ENCODE measurements at regions not wholly inside any gene's neighbourhood (a gene's known extent, or its start where the extent isn't known, plus 50 kb on each side); places are given as distances from the start of the nearest gene placed in this dataset.

GRCh38 chr2:12212841-12213597, 466.6 kb downstream of the LPIN1 start:
- no peak for DNase-seq (ENCODE audit: insufficient read length, low spot score, missing footprints)

GRCh38 chr2:12217175-12217574, 470.7 kb downstream of the LPIN1 start:
- H3K27ac ChIP-seq (ENCODE audit: low read depth, low read length) = no peak overlapping the region
- no peaks in the 10 kb centered on the region for H4K20me1 ChIP-seq (ENCODE audit: insufficient read depth, low read length)
- no peak overlapping the region for H2AFZ ChIP-seq (ENCODE audit: low read length)
- H3K4me1 ChIP-seq (ENCODE audit: insufficient read depth, low read length) = no peaks in the 10 kb centered on the region
- H3K9me3 ChIP-seq (ENCODE audit: low read depth, low read length) = no peaks in the 10 kb centered on the region
- H3K36me3 ChIP-seq (ENCODE audit: insufficient read depth, low read length) = no peaks in the 10 kb centered on the region
- no peak for TF ChIP-seq CTCF (IDR thresholded peaks at IDR 0.05; ENCODE audit: extremely low read depth, low read depth, low read length)
- H3K79me2 ChIP-seq (ENCODE audit: insufficient read depth, low read length) = no peaks in the 10 kb centered on the region
- no peak overlapping the region for H3K4me3 ChIP-seq (ENCODE audit: insufficient read depth, low read length)
- H3K4me2 ChIP-seq (ENCODE audit: insufficient read depth, low read length) = no peak overlapping the region
- no peak for DNase-seq (ENCODE audit: insufficient read length, low spot score, missing footprints)
- no peaks in the 10 kb centered on the region for H3K27me3 ChIP-seq (ENCODE audit: insufficient read depth, low read length)

More at GRCh38 chr2:12212841-12213597, 466.6 kb downstream of the LPIN1 start:
- H4K20me1 ChIP-seq (ENCODE audit: insufficient read depth, low read length) = no peaks in the 10 kb centered on the region
- H3K79me2 ChIP-seq (ENCODE audit: insufficient read depth, low read length) = no peaks in the 10 kb centered on the region
- no peak for TF ChIP-seq CTCF (IDR thresholded peaks at IDR 0.05; ENCODE audit: extremely low read depth, low read depth, low read length)
- no peak overlapping the region for H3K27ac ChIP-seq (ENCODE audit: low read depth, low read length)
- H3K4me2 ChIP-seq (ENCODE audit: insufficient read depth, low read length) = no peak overlapping the region
- H3K4me1 ChIP-seq (ENCODE audit: insufficient read depth, low read length) = no peaks in the 10 kb centered on the region
- H2AFZ ChIP-seq (ENCODE audit: low read length) = peak overlapping the region; percentile 36
- no peaks in the 10 kb centered on the region for H3K9me3 ChIP-seq (ENCODE audit: low read depth, low read length)
- H3K4me3 ChIP-seq (ENCODE audit: insufficient read depth, low read length) = no peak overlapping the region
- no peaks in the 10 kb centered on the region for H3K36me3 ChIP-seq (ENCODE audit: insufficient read depth, low read length)
- no peaks in the 10 kb centered on the region for H3K27me3 ChIP-seq (ENCODE audit: insufficient read depth, low read length)

- no peak for TF ChIP-seq CTCF (IDR thresholded peaks at IDR 0.05; ENCODE audit: extremely low read depth, low read depth, low read length)
- H4K20me1 ChIP-seq (ENCODE audit: insufficient read depth, low read length) = no peaks in the 10 kb centered on the region
- H3K79me2 ChIP-seq (ENCODE audit: insufficient read depth, low read length) = no peaks in the 10 kb centered on the region
- H3K4me1 ChIP-seq (ENCODE audit: insufficient read depth, low read length) = no peaks in the 10 kb centered on the region
- no peaks in the 10 kb centered on the region for H3K36me3 ChIP-seq (ENCODE audit: insufficient read depth, low read length)
- H3K4me2 ChIP-seq (ENCODE audit: insufficient read depth, low read length) = no peak overlapping the region
- DNase-seq (ENCODE audit: insufficient read length, low spot score, missing footprints) = no peak
- H3K27ac ChIP-seq (ENCODE audit: low read depth, low read length) = no peak overlapping the region
- H3K4me3 ChIP-seq (ENCODE audit: insufficient read depth, low read length) = no peak overlapping the region
- H3K9me3 ChIP-seq (ENCODE audit: low read depth, low read length) = peaks cover 8% of the 10 kb centered on the region
- H3K27me3 ChIP-seq (ENCODE audit: insufficient read depth, low read length) = no peaks in the 10 kb centered on the region
- no peak overlapping the region for H2AFZ ChIP-seq (ENCODE audit: low read length)
Observed at GRCh38 chr2:12219761-12220160, 473.3 kb downstream of the LPIN1 start.

- H3K36me3 ChIP-seq (ENCODE audit: insufficient read depth, low read length) = no peaks in the 10 kb centered on the region
- H3K4me1 ChIP-seq (ENCODE audit: insufficient read depth, low read length) = no peaks in the 10 kb centered on the region
- H3K27ac ChIP-seq (ENCODE audit: low read depth, low read length) = no peak overlapping the region
- no peaks in the 10 kb centered on the region for H3K27me3 ChIP-seq (ENCODE audit: insufficient read depth, low read length)
- H2AFZ ChIP-seq (ENCODE audit: low read length) = no peak overlapping the region
- H3K9me3 ChIP-seq (ENCODE audit: low read depth, low read length) = peaks cover 8% of the 10 kb centered on the region
- DNase-seq (ENCODE audit: insufficient read length, low spot score, missing footprints) = no peak
- H3K79me2 ChIP-seq (ENCODE audit: insufficient read depth, low read length) = no peaks in the 10 kb centered on the region
- no peak overlapping the region for H3K4me3 ChIP-seq (ENCODE audit: insufficient read depth, low read length)
- H3K4me2 ChIP-seq (ENCODE audit: insufficient read depth, low read length) = no peak overlapping the region
- no peak for TF ChIP-seq CTCF (IDR thresholded peaks at IDR 0.05; ENCODE audit: extremely low read depth, low read depth, low read length)
- H4K20me1 ChIP-seq (ENCODE audit: insufficient read depth, low read length) = no peaks in the 10 kb centered on the region
Observed at GRCh38 chr2:12221584-12221983, 475.2 kb downstream of the LPIN1 start.
